Sigmoid colon (tissue), 4 donors: ENCODE measurements at regions not wholly inside any gene's neighbourhood (a gene's known extent, or its start where the extent isn't known, plus 50 kb on each side); places are given as distances from the start of the nearest gene placed in this dataset.

ENCODE experiments used
- CTCF ChIP-seq, 4 experiments: fragments of 450-650 bp in 3 of 4; fragments of 200-600 bp in 1 of 4; IDR thresholded peaks; one replicate each; pipeline ENCODE4 v1.5.1; 2016 to 2019; ENCODE audit warnings: antibody characterized with exemption in 4 of 4, mild to moderate bottlenecking in 3 of 4, moderate library complexity in 2 of 4
- POLR2AphosphoS5 ChIP-seq, 4 donors: sonication (generic); formaldehyde crosslinking; IDR thresholded peaks; one replicate each; pipeline ENCODE4 v1.6.1; 2017; ENCODE audit warnings: antibody characterized with exemption in 4 of 4

- no peak for TF ChIP-seq CTCF (IDR thresholded peaks at IDR 0.05)
- no peak for TF ChIP-seq POLR2AphosphoS5 (IDR thresholded peaks at IDR 0.05)
Observed at GRCh38 chr13:63189712-63190111, 1774.1 kb upstream of the PCDH20 start.
